NCI-H2196 treated with DMSO at 0.1 percent for 48 hours (cell line): ENCODE measurements at regions not wholly inside any gene's neighbourhood (a gene's known extent, or its start where the extent isn't known, plus 50 kb on each side); places are given as distances from the start of the nearest gene placed in this dataset.

ENCODE experiments used
- DNase-seq: peaks from one replicate; lab custom pipeline; 2025; ENCODE audit not compliant: unreplicated experiment; lab: John Stamatoyannopoulos, UW

DNA sequence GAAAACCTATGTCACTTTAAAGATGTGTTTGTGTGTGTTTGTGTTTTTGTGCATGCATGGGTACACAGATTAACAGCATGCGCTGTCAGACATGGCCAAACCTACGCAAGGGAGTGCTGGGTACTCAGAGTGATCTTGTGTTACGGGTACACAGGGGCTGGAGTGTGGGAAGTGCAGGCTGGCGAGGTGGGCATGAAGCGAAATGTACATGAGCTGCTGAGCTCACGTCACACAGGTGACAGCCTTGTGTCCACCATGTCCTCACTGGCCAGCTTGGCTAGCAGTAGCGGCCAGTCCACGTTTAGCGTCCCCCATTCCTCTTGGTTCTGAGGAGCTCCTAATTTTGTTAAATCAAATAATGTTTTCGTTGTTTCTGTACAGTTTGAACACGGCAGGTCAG lies 979.7 kb upstream of the TMEM132C start:
- no peak for DNase-seq

DNA sequence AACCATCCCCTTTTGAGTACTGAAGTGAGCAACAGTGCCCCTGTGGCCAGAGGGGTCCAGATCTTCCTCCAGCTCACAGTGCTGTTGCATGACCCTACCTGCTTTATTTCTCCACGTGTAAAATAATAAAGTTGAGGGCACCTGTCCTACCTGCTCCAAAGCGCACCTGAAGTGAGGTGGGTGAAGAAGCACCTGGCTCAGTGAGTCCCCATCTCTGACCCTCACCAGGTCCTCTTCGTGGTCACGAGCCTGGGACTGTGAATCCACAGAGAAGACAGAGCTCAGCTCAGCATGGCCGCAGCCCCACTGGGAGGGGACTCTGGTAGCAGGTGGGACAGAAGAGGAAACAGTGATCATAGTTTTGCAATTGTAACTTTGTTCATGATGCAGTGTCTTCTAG lies 976.7 kb upstream of the TMEM132C start:
- DNase-seq, result no peak

- DNase-seq, result no peak
Observed at GRCh38 chr12:127292736-127293135, 974.2 kb upstream of the TMEM132C start.

DNA sequence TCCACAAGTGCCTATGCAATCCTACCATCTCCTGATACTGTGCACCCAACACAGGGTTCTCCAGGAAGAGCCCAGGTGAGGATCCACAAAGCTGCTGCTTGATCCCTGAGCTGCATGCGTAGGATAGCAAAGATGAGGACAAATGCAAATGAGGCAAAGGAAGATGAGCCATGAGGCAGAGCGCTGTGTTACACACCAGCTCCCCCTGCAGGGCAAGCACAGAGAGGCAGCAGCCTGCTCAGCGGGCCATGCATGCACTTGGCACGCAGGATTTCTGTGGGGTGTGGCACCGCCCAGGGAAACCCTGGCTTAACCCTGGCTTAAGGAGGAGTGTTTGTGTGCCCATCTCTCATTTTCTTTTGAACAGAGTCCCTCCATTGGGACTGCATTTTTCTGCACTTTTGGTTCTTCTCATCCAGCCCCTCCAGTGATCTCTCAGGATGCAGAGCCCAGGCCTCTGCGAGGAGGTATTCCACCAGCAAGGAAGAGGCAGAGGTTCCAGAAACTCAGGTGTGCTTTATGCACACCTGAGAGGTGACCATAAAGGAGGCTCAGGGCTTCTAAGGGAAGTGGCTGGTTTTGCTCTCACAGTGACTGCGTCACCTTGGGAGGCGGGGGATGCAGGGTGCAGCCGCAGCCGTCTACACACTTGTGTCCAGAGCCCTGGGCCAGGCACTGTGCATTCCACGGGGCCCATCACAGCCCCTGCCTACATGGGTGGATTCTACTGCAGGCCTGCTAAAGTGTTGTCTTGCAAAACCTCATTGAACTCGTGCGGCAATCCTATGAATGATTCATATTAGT lies 973.3 kb upstream of the TMEM132C start:
- DNase-seq, result no peak

DNA sequence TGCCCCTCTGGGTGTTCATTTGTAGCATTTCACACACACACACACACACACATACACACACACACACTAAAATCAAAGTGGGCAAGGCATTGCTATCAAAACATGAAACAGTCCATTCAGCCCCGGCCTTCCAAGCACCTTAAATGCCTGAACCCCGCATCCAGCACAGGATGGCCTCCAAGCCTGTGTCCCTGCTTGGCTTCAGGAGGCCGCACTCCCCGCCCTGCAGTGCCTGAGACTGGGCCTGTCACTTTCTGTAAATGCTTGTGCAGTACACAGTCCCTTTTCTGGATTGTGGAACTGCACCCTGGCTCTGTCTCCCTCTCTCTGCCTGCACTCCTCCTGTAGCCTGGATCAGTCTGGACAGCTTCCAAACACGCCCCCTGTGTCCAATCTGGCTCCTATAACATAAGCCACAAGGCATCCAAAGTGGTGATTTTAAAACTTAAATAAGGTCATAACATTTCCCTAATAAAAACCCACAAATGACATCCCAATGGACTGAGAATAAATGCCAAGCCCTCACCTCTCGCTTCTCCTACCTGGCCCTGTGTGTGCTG lies 972.2 kb upstream of the TMEM132C start:
- DNase-seq, result no peak

GRCh38 chr12:127295630-127296029 lies 971.3 kb upstream of the TMEM132C start:
- no peak for DNase-seq

DNA sequence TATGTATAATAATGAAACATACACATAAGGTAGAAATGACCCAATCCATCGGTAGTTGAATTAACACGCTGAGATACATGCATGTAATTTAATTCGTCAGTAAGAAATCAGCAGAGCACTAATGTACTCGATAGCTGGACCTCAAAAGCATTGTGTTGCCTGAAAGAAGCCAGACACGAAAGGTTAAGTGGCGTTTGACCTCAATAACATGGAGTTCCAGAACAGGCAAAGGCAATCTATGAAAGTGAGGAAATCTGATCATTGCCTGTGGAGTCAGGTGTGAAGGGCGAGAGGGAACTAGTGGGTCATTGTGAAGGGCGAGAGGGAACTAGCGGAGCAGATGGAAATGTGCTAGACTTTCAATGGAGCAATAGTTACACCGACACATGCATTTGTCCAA lies 970.4 kb upstream of the TMEM132C start:
- no peak for DNase-seq

DNA sequence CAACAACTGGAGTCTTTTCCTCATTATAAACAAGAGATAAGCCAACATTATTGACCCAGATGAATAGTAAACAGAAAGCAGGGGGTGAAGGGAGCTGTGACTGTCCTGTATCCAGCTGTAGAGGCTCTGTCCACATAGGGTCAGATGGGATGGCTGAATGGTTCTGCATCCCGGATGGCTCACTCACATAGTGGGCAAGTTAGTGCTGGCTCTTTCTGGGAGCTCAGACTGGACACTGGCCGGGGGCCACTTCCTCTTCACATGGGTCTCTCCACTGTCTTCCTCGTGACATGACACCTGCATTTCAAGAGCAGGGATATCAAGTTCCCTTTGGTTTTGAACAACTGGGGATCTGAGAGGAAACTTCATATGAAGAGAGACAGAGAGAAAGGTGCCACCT lies 969.6 kb upstream of the TMEM132C start:
- DNase-seq, result no peak

- DNase-seq, result no peak
Observed at GRCh38 chr12:127300075-127300474, 966.9 kb upstream of the TMEM132C start.

DNA sequence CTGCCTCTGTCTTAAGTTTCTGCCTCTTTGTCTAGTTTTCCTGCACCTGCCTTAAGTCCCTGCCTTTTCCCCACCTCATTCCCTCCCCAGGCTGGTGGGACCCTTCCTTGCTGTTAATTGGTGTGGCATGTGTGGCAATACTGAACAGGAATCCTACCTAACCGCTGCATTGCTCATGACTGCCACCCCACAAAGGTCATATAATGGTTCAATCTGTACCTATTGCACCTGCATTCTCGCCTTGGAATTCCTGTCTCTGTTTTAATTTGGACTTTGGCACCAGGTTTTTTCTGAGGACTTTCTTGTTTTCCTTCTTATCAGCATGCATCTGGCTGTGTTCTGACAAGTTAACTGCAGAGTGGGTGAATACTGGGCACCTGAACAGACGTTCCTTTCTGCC lies 966.2 kb upstream of the TMEM132C start:
- no peak for DNase-seq

GRCh38 chr12:127301876-127302275 lies 965.1 kb upstream of the TMEM132C start:
- no peak for DNase-seq

- DNase-seq, result no peak
Observed at GRCh38 chr12:127304751-127305725, 961.9 kb upstream of the TMEM132C start.

- DNase-seq, result no peak
Observed at GRCh38 chr12:127306604-127307215, 960.3 kb upstream of the TMEM132C start.

- no peak for DNase-seq
Observed at GRCh38 chr12:127307528-127307927, 959.4 kb upstream of the TMEM132C start.

GRCh38 chr12:127308148-127308547 lies 958.8 kb upstream of the TMEM132C start:
- DNase-seq, result no peak

GRCh38 chr12:127310548-127310947 lies 956.4 kb upstream of the TMEM132C start:
- no peak for DNase-seq

GRCh38 chr12:127311720-127312364 lies 955.1 kb upstream of the TMEM132C start:
- DNase-seq, result no peak

- DNase-seq, result no peak
Observed at GRCh38 chr12:127324681-127325080, 942.3 kb upstream of the TMEM132C start.

DNA sequence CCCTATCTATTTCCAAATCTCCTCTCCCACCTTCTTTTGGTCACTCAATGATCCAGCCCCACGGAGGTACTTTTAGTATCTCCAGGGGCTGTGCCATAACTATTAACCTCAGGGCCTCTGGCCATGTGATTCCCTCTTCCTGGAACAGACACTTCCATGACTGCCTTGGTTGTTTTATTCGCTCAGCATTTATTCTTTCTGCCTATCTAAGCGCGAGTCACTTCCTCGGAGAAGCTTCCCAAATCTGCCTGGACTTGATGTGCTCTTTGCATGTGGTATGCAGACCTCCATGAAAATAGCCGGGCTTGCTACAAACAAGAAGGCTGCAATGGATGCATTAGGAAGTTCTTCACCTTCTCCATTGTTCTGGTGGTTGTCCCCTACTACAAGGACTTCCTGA lies 939.0 kb upstream of the TMEM132C start:
- no peak for DNase-seq

- no peak for DNase-seq
Observed at GRCh38 chr12:127328867-127329266, 938.1 kb upstream of the TMEM132C start.

DNA sequence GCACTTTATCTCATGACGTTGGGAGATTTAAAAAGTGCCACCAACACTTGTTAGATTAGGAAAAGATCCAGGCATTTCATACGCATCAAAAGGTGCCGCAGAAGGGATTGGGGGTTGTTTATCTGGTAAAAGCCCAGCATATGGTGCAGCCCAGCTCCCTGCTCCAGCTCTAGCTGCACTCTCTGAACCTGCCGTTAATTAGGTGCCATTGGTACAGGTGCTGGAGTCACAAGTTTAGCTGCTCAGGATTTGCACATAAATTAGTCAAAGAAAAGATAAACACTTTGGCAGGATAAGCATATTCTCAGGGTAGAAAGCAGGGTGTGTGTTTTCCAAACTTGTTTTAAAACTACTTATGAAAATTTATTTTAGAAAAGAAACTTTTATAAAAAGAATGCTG lies 932.6 kb upstream of the TMEM132C start:
- no peak for DNase-seq
